CD4-positive, alpha-beta T cell (primary cell): ENCODE measurements at regions not wholly inside any gene's neighbourhood (a gene's known extent, or its start where the extent isn't known, plus 50 kb on each side); places are given as distances from the start of the nearest gene placed in this dataset.

Experiments used
- ATAC-seq: fragments of 200-7000 bp; cut with Tn5 transposase; one replicate; pipeline ENCODE4 v1.10.0; 2022; ENCODE audit warnings: mild to moderate bottlenecking; ENCODE audit not compliant: poor library complexity
- CTCF ChIA-PET: fragments of 350-600 bp; sonication (Branson Sonifier 250); formaldehyde crosslinking; loops from one replicate; lab custom pipeline; 2021; ENCODE audit warnings: antibody characterized with exemption, inconsistent platforms; lab: Charles Lee
- POLR2A ChIA-PET: fragments of 350-600 bp; sonication (Branson Sonifier 250); formaldehyde crosslinking; loops from one replicate; lab custom pipeline; 2021; ENCODE audit warnings: antibody characterized with exemption, inconsistent platforms; lab: Charles Lee
- DNase-seq, 14 experiments: peaks; one replicate each; pipeline ENCODE4 v3.0.0-alpha.2; 2013 to 2020; ENCODE audit warnings: mixed read lengths in 2 of 14
- H3K27ac ChIP-seq, 2 donors: one replicate each; pipeline versions ENCODE4 v1.5.1 to v1.7.0; 2013; ENCODE audit warnings: low read length in 2 of 2, low read depth in 1 of 2, mild to moderate bottlenecking in 1 of 2
- H3K27me3 ChIP-seq, 2 experiments: 1 replicate in 1 of 2; 2 replicates in 1 of 2; pipeline versions ENCODE4 v1.6.1 to v1.7.0; 2013; ENCODE audit warnings: low read length in 2 of 2, control low read depth in 1 of 2, mild to moderate bottlenecking in 1 of 2, moderate library complexity in 1 of 2; ENCODE audit not compliant: insufficient read depth in 2 of 2, control insufficient read depth in 1 of 2
- H3K36me3 ChIP-seq: one replicate; pipeline ENCODE4 v1.6.1; 2013; ENCODE audit warnings: low read length, control low read depth; ENCODE audit not compliant: insufficient read depth
- H3K4me1 ChIP-seq: one replicate; pipeline ENCODE4 v1.6.1; 2013; ENCODE audit warnings: low read length, control low read depth; ENCODE audit not compliant: insufficient read depth
- H3K4me3 ChIP-seq: one replicate; pipeline ENCODE4 v1.5.1; 2013; ENCODE audit warnings: mild to moderate bottlenecking, low read length, moderate library complexity
- H3K9me3 ChIP-seq, 2 experiments: 1 replicate in 1 of 2; 2 replicates in 1 of 2; pipeline versions ENCODE4 v1.6.1 to v1.7.0; 2013; ENCODE audit warnings: low read length in 2 of 2, mild to moderate bottlenecking in 2 of 2, control low read depth in 1 of 2, moderate library complexity in 1 of 2; ENCODE audit not compliant: control insufficient read depth in 1 of 2, insufficient read depth in 1 of 2
- H3K27ac Mint-ChIP-seq: one replicate; pipeline ENCODE4 v1.8.0; 2020; ENCODE audit warnings: mixed read lengths
- H3K27me3 Mint-ChIP-seq: one replicate; pipeline ENCODE4 v1.8.0; 2021; ENCODE audit warnings: mixed read lengths
- H3K36me3 Mint-ChIP-seq: one replicate; pipeline ENCODE4 v1.8.0; 2021; ENCODE audit warnings: low read depth, mixed read lengths
- H3K4me1 Mint-ChIP-seq: one replicate; pipeline ENCODE4 v1.8.0; 2021; ENCODE audit warnings: low read depth, mixed read lengths
- H3K4me3 Mint-ChIP-seq: one replicate; pipeline ENCODE4 v1.8.0; 2020; ENCODE audit warnings: mild to moderate bottlenecking, mixed read lengths
- H3K9me3 Mint-ChIP-seq: one replicate; pipeline ENCODE4 v1.8.0; 2020; ENCODE audit warnings: mixed read lengths
- CTCF ChIP-seq: fragments of 200-600 bp; IDR thresholded peaks from one replicate; pipeline ENCODE4 v1.8.0; 2022; ENCODE audit warnings: antibody characterized with exemption, mild to moderate bottlenecking
- intact Hi-C, 2 experiments: fragments of 100-400 bp; cut with DNase I in 1 of 2; cut with micrococcal nuclease in 1 of 2; formaldehyde crosslinking; loops; one replicate each; pipeline versions ENCODE4 v1.15.1 to v1.9.0; 2023 to 2025; cut with DNase I, micrococcal nuclease

GRCh38 chr1:198848206-198848605 is 209.4 kb downstream of the PTPRC start:
- no peaks in the 10 kb centered on the region for H3K27me3 Mint-ChIP-seq
- H3K27ac ChIP-seq = no peak overlapping the region
- ATAC-seq (no peak), DNase-seq (no peak)
- no peak overlapping the region for H3K27ac Mint-ChIP-seq
- no peaks in the 10 kb centered on the region for H3K4me1 Mint-ChIP-seq
- no peak overlapping the region for H3K4me3 Mint-ChIP-seq
- intact Hi-C loops = no loop called here
- POLR2A ChIA-PET = interaction anchor here (0.6 kb wide), 1 partner anchor 208 kb away, joined by 3 read pairs; no protein-coding TSS in a partner anchor
- H3K27me3 ChIP-seq = no peaks in the 10 kb centered on the region
- no peak for TF ChIP-seq CTCF
- no peaks in the 10 kb centered on the region for H3K36me3 ChIP-seq
- no peaks in the 10 kb centered on the region for H3K9me3 ChIP-seq
- H3K4me1 ChIP-seq = no peaks in the 10 kb centered on the region
- H3K4me3 ChIP-seq = no peak overlapping the region
- no peaks in the 10 kb centered on the region for H3K9me3 Mint-ChIP-seq
- H3K36me3 Mint-ChIP-seq = peaks cover 13% of the 10 kb centered on the region
- CTCF ChIA-PET = no interaction called here

GRCh38 chr1:198848649-198849048 is 209.8 kb downstream of the PTPRC start:
- no peaks in the 10 kb centered on the region for H3K4me1 ChIP-seq
- H3K36me3 Mint-ChIP-seq = peaks cover 13% of the 10 kb centered on the region
- intact Hi-C loops = no loop called here

GRCh38 chr1:198849093-198849492 is 210.3 kb downstream of the PTPRC start:
- no peaks in the 10 kb centered on the region for H3K4me1 ChIP-seq
- no peak for ATAC-seq
- H3K4me3 ChIP-seq = no peak overlapping the region
- no peak for TF ChIP-seq CTCF
- H3K27ac ChIP-seq = no peak overlapping the region
- no peaks in the 10 kb centered on the region for H3K36me3 ChIP-seq
- no peak for DNase-seq
- ChIA-PET POLR2A (no interaction called here), CTCF (no interaction called here)
- H3K9me3 ChIP-seq = no peaks in the 10 kb centered on the region
- Mint-ChIP-seq H3K4me1 (no peaks in the 10 kb centered on the region), H3K9me3 (no peaks in the 10 kb centered on the region), H3K36me3 (peaks cover 14% of the 10 kb centered on the region), H3K27me3 (no peaks in the 10 kb centered on the region), H3K27ac (no peak overlapping the region), H3K4me3 (no peak overlapping the region)
- H3K27me3 ChIP-seq = no peaks in the 10 kb centered on the region
- intact Hi-C loops = no loop called here

More at GRCh38 chr1:198848649-198849048, 209.8 kb downstream of the PTPRC start:
- no peak overlapping the region for H3K27ac ChIP-seq
- H3K4me3 ChIP-seq = no peak overlapping the region
- DNase-seq (no peak), ATAC-seq (no peak)
- H3K27me3 ChIP-seq = no peaks in the 10 kb centered on the region
- Mint-ChIP-seq H3K27ac (no peak overlapping the region), H3K4me1 (no peaks in the 10 kb centered on the region), H3K27me3 (no peaks in the 10 kb centered on the region), H3K4me3 (no peak overlapping the region), H3K9me3 (no peaks in the 10 kb centered on the region)
- CTCF ChIA-PET = no interaction called here
- H3K36me3 ChIP-seq = no peaks in the 10 kb centered on the region
- POLR2A ChIA-PET = interaction anchor here (0.6 kb wide), 1 partner anchor 207 kb away, joined by 3 read pairs; no protein-coding TSS in a partner anchor
- no peak for TF ChIP-seq CTCF
- no peaks in the 10 kb centered on the region for H3K9me3 ChIP-seq
